GM18498 (cell line): ENCODE measurements at regions not wholly inside any gene's neighbourhood (a gene's known extent, or its start where the extent isn't known, plus 50 kb on each side); places are given as distances from the start of the nearest gene placed in this dataset.

ENCODE experiments used
- ATAC-seq: cut with Tn5 transposase; IDR thresholded peaks from one replicate; pipeline ENCODE4 v1.9.1; 2021; ENCODE audit warnings: mild to moderate bottlenecking, moderate library complexity; ENCODE audit not compliant: unreplicated experiment

DNA sequence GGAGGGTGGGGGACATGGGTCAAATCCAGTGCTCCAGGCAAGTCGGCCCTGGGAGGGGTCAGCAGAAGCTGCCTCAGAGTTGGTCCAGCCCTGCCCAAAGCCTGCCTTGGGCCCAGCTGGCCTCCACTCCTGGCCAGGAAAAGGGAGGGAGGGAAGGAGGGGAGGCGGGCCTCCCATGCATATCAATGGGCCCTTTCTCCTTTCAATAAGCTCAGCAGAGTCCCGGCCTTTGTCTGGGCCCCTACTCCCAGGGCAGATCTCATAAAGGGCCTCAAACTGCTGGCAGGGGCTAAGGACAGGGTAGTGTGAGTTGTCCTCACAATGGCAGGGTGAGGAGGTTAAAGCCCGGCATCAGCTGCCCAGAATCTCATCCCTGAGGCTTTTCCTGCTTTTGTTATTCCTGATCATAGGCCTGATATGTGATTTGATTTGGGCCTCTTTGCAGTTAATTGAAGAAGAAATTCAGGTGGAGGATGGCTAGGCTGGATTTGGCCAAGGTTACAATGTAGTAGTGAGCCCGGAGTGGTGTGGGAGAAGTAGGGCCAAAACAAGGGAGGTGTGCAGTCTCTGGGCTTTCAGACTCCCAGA lies 121.1 kb upstream of the ATP6AP2 start:
- no peak for ATAC-seq

DNA sequence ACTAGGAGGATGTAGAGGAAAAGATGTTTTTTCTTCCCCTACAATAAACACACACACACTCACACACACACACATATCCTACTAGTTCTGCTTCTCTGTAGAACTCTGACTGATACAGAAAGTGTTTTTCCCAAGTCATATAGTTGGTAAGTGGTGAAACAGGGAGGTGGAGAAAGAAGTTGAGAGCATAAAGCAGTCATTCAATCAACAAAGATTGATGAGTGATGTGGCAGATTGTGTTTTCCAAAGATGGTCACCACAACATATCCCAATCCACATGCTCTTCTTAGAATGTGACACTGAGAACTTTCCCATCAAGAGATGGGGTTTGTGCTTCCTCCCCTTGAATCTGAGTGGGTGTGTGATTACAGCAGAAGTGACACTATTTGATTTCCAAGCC lies 123.4 kb upstream of the ATP6AP2 start:
- ATAC-seq: no peak

DNA sequence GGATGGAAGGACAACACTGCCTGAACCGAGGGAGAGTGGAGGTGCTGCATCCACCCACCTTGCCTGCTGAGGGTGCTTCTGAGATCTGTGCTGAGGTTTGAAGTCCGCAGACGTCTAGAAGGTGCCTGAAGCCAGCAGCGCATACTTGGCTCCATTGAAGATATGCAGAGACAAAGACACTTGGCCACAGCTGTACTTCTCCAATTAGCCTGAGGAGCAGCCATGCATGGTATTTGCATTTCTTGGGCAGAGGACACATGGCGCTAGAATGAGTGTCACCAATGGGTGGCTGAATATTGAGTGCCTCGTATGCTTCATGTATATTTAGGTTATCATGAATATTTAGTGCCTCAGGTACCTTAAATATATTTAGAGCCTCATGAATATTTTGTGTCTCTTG lies 128.7 kb upstream of the ATP6AP2 start:
- no peak for ATAC-seq

DNA sequence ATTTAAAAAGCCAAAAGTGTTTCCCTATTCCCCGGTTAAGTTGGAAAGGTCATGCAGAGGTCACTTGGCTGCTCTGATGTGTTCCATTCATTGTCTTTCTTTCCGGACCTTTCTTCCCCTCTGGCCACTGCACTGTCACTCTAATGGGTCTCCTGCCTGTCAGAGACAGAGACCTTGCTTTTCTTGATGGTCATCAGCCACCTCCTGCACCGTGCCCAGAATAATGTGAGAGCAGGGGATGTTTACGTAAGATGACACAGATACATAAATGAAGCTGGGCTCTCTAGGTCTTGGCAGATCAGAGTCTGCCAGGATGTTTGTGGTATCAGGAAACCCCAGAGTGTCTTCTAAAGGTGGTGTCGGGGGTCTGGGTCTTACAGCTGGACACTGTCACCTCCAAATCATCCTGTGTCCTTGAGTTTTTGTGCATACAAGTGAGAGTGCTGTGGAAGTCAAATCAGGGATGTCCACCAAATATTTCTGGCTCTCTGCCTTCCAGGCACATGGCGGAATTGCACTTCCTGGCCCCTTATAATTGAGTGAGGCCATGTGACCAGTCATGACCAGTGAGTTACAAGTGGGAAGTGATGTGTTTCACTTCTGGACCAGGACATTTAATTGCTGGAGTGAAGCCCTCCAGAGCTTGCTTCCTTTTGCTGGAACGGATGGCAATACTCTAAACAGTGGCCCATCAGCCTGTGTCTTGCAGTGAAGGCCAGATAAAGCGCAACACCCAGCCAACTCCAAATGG lies 130.6 kb upstream of the ATP6AP2 start:
- no peak for ATAC-seq

DNA sequence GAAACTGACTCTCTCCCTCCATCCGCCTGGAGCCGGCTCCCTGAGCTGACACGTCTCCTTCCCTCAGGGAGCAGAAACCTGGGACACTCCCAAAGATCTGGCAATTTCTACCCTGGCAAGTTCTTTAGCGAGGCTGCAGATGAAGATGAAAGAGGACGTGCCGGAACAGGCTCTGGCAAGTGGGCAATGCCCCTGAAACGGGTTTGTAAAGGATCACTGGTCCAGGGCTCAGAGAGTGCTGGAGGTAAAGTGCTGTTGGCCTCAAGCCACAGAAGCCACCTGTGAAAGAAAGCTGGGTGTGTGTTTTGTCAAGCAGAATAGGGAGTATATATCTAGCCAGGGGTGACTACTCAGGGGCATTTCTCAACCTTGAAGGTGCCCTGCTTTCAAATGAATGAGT lies 131.4 kb upstream of the ATP6AP2 start:
- no peak for ATAC-seq

DNA sequence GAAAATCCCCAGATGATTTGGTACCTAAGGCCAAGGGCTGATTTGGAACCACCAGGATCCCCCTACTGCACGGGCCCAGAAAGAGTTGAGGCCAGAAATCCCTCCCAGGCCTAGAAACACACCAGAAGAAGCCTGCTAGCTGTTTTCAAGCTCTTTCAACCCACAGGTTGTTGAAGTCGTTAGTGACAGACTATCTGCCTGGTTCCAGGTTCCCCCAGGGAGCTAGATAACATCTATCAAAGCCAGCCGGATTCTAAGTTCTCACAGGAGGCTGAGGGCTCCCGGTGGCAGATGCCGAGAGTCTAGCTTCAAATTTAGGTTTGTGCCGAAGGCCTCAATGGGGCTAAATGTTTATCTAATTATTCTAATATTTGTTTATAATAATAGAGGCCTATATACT lies 132.0 kb upstream of the ATP6AP2 start:
- ATAC-seq: no peak

DNA sequence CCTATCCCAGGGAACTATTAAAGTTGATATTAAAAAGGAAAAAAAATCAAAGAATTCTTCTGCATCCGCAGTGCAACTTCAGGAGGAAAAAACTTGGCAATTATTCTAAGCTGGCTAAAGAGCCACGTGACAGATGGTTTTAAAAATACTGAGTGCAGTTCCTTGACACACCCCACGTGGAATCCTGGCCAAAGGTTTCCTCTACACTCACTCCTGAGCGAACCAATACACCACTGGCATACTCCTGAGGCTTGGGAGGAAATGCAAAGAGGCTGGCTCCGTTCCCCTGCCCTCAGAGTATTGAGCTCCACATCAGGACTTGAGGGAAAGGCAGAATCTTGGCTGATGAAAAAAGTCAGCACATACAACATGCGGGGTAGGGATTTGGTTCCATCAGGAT lies 133.8 kb upstream of the ATP6AP2 start:
- ATAC-seq: no peak

DNA sequence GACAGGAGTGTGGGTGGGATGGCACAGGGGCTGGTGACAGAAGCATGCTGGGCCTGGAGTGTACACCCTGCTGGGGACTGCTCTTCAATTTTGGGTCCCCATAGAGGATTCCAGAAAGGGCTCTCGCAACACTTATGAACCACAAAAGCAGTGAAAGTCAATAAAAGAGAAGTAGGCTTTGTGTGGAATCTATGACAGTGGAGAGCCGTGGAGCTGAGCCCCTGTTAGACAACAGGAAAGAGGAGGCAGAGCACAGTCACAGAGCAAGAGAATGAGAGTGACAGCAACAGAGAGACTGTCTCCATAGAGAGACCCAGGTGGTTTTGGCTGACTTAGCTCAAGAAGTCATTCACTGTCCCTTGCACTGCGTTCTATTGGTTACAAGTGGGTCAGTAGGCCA lies 135.1 kb upstream of the ATP6AP2 start:
- ATAC-seq: no peak

DNA sequence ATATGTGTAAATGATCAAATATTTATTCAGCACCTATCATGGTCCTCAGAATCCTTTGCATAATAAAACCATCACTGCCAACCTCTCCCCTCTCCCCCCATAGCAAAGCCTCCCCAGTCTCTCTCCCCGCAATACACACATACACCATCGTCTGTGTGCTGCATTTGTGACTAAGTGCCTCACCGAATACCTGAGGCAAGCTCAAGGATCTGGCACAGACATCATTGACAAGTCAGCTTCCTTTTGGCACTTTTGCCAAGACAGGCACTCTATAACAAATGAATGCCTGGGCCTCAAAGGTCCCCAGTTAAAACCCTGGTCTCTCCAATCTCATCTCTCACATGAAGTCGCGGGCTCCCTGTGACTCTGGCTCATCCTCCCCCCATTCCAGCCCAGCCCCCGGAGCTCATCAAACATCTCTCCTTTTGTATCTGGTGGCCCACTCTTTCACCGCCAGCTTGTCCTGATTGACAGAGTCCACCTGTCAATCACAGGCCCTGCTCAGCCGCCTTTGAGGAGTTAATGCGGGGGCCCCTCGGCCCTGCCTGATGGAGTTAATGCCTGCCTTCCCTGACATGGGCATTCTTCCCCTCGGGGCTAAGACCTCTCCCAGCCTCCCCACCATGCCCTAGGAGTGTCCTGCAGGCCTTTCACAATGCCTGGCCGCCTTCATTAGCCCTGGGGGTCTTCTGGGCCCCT lies 135.8 kb upstream of the ATP6AP2 start:
- no peak for ATAC-seq

DNA sequence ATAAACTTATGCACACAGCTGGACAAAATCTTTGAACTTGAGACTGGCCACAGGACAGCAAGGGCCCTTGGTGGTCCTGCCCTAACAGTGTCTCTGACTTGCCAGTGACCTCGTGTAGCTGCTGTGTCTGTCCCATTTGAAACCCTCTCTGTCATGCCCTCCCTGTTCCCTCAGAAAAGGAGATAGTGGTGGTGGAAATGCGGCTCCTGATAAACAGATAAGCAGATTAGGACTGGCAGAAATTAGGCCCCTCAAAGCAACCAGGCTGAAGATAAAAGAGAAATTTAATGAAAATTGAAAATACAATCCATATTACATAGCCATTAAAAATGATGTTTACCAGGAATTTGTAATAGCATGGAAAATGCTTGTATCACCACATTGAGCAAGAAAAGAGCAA lies 136.6 kb upstream of the ATP6AP2 start:
- no peak for ATAC-seq

DNA sequence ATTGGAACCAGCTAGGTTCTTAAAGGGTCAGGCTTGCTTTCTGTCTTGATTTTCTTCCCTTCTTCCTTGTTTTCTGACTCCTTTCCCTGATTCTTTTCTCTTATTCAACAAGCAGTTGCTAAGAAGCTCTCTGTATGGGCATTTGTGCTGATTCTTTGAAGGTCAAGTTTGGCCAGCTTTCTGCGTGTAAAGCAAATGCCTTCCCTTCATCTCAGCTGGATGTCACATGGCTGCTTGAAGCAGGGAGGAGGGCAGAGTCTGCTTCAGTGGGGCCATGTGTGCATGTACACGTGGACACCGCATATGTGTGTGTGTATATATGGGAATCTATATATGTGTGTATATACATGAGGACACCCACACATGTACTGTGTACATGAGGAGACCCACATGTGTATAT lies 139.9 kb upstream of the ATP6AP2 start:
- no peak for ATAC-seq

DNA sequence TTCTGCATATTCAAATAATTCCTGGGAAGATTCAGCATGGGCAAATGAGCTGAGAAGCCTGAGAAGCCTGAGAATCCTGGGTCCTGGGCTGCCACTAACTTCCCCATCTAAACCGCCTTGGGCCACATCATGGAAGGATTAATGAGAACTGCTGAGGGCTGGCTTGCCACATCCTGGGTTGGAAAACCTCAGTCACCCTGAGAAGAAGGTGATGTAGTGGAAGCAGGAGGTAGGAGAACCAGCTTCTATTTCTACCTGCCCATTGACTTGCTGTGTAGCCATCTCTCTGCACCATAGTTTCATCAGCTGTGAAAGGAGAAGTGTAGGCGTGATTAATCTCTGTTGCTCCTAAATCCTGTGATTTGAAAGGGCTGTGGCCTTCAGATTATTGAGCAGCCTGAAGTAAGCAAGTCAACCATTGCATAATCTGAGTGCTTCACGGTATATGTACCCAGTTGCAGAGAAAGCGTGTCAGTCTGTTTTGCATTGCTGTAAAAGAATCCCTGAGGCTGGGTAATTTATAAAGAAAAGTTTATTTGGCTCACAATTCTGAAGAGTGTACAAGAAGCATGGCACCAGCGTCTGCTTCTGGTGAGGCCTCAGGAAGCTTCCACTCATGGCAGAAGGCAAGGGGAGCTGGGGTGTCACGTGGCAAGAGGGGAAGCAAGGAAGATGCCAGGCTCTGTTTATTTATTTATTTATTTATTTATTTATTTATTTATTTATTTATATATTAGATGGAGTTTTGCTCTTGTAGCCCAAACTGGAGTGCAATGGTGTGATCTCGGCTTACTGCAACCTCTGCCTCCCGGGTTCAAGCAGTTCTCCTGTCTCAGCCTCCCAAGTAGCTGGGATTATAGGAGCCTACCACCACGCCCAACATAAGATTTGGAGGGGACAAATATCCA lies 140.9 kb upstream of the ATP6AP2 start:
- no peak for ATAC-seq

DNA sequence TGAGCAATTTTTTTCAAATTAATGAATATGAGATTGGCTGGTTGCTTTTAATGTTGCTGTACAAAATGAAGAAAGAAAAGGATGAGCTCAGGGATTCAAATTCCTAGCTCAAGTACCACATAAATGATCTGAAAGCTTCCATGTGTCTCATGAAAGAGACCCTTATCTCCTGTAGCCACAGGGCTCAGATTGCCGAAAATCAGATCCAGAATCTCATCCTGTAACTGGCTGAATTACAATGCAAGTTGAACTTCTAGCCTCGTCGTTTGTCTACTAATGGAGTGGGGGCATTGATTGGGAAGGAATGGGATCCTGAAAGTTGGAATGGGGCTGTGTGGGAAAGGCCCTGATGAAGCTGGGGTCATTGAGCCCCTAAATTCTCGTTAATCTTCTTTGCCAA lies 143.4 kb upstream of the ATP6AP2 start:
- no peak for ATAC-seq

DNA sequence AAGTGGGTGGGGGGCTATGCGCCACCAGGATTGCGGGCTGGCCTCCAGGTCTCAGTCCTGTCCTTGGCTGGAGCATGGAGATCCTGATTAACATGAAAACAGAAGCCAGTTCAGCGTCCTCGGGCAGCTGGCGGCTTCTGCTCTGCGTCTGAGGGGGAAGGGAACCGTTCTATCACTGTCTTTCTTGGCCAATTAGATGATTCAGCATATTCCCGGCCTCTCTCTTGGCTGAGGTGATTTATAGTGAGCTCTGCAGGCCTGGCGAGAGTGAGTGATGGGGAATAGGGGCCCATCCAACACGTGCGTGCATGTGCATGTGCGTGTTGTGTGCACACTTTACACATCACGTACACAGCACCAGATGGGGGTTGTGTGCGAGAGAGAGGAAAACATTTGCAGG lies 145.8 kb upstream of the ATP6AP2 start:
- ATAC-seq: no peak

DNA sequence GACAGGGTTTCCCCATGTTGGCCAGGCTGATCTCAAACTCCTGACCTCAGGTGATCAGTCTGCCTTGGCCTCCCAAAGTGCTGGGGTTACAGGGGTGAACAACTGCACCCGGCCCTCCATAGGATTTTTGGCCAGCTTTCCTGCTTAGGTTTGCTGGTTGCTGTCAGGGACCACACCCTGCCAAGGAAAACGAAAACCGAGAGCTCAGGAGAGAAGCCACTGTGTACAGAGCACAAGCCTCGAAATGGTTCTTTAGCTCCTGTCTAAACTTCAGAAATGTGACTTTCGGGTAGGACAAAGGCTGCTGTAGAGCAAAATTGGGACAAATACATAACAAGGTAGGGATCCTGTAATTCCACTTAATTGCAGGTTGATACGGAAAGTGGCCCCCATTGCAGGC lies 146.3 kb upstream of the ATP6AP2 start:
- ATAC-seq: no peak

DNA sequence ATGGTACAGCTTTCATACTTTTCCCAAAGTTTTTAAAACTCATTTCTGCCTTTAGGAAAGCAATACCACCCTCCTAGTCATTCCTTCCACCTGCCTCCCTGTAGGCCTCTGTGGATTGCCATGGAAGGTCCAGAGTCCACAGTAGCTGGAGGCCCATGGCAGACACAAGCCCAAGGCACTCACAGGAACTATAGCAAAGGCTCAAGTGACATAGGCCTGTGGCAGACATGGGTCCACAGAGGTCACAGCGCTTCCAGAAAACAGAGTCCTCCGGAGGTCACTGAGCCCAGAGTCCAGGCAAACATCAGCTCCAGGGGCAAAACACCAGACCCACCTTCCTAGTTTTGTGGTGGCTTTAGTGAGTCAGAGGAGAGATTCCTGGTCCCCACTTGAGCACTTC lies 147.6 kb upstream of the ATP6AP2 start:
- no peak for ATAC-seq

DNA sequence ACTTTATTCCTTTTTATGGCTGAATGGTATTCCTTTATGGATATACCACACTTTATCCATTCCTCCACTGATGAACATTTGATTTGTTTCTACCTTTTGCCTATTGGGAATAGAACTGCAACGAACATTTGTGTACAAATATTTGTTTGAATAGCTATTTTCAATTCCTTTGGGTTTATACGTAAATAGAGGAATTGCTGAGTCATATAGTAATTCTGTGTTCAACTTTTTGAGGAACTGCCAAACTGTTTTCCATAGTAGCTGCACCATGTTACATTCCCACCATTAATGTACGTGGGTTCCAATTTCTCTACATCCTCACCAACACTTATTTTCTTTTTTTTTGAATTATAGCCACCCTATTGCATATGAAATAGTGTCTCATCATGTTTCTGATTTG lies 156.5 kb upstream of the ATP6AP2 start:
- ATAC-seq: no peak

DNA sequence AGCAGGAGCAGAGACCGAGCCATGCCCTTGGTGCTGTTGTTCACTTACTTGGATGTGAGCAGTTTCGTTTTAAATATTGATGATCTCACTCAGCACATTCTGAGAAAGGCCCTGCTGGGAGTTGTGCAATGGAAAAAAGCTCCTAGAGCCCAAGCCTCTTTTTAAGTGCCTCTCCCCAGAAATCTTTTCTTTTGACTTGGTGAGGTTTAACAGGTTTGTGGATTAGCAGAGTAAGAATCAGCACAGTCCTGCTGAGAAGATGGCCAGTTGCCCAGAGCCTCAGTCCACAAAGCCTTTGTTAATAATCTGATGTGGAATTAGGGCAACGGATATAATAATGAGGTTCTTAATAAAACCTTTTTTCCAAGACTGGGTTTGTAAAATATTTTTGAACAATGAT lies 157.5 kb upstream of the ATP6AP2 start:
- ATAC-seq: no peak

DNA sequence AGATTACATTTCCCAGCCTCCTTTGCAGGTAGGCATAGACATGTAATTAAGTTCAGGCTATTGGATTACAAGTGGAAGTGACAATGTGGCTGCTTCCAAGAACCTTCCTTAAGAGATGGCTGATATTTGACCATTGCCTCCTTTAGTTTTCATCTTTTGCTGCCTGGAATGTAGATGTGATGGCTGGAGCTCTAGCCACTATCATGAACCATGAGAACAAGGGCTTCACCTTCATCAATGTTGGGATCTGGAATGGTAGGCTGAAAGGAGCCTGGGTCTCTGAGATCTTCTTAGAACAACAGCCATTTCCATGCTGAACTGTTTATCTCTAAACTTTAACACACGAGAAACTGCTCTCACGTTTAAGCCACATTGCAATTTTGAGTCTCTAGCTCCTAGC lies 158.7 kb upstream of the ATP6AP2 start:
- ATAC-seq: no peak

DNA sequence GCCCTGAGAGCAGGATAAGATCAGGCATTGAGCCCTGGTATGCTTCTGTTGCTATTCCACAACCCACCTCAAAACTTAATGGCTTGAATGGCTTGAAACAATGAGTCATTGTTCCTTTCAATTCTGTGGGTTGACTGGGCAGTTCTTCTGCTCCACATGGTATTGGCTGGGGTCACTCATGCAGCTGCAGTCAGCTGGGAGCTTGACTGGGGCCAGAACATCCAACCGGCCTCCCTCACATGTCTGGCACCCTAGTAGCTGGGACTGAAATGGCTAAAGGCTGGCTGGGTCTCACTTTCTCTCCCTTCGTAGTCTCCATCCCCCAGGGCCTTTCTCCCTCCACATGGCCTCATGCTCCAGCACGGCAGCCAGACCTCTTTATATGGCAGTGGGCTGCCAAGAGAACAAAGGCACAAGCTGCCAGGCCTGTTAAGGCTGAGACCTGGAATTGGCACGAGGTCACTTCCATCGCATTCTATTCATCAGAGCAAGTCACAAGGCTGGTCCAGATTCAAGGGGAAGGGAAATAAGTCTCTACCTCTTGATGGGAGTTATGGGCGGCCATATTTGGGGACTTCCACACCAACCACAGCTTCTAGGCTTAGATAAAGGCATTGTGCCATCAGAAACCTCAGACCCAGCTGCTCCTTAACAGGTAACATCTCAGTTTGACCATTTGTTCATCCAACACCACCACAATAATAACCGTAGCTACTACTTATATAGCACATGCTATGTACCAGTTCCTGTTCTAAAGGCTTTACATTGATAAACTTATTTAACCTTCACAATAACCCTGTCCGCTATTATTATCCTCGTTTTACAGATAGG lies 159.7 kb upstream of the ATP6AP2 start:
- no peak for ATAC-seq

DNA sequence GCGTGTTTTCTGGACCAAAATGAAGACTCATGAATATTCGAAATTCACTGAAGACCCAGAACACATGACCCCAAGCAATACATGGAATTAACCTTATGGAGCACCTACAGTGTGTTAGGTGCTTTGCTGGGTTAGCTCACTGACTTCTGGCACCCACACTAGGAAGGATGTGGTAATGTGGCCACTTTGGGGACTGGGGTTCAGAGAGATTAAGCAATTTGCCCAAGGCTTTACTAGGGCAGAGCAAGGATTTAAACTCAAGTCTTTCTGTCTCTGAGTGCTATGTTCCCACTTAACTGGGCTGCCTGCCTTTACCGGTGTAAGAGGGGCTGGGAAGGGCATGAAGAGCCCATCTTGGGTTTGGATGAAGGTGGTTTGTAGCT lies 162.0 kb upstream of the ATP6AP2 start:
- no peak for ATAC-seq
